GM12801 (cell line): ENCODE measurements at regions not wholly inside any gene's neighbourhood (a gene's known extent, or its start where the extent isn't known, plus 50 kb on each side); places are given as distances from the start of the nearest gene placed in this dataset.

Experiments
- TF ChIP-seq, protein P1 (sequence below): IDR thresholded peaks from one replicate; pipeline ENCODE4 v1.5.1; 2011; ENCODE audit warnings: control low read depth; ENCODE audit not compliant: insufficient read length; ENCODE audit errors: extremely low read depth

DNA sequence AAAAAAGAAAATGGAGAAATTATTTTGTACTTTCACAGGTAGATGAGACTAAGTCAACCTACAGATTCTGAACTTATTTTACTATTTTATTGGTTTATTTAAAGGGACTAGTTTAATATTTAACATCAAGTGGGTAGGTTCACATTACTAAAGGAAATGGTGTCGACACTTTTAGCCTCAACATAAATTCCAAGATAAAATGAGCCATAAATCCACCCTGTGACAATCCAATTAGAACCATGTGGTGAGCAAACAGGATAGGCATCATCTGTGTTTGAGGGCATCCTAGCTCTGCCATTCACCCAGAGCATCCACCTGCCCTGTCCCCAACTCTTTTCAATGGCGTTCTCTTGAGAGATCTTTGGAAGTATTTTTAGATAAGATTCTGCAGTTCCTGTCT lies 92.8 kb upstream of the PMFBP1 start:
- TF ChIP-seq, protein P1, sequence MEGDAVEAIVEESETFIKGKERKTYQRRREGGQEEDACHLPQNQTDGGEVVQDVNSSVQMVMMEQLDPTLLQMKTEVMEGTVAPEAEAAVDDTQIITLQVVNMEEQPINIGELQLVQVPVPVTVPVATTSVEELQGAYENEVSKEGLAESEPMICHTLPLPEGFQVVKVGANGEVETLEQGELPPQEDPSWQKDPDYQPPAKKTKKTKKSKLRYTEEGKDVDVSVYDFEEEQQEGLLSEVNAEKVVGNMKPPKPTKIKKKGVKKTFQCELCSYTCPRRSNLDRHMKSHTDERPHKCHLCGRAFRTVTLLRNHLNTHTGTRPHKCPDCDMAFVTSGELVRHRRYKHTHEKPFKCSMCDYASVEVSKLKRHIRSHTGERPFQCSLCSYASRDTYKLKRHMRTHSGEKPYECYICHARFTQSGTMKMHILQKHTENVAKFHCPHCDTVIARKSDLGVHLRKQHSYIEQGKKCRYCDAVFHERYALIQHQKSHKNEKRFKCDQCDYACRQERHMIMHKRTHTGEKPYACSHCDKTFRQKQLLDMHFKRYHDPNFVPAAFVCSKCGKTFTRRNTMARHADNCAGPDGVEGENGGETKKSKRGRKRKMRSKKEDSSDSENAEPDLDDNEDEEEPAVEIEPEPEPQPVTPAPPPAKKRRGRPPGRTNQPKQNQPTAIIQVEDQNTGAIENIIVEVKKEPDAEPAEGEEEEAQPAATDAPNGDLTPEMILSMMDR = no peak

DNA sequence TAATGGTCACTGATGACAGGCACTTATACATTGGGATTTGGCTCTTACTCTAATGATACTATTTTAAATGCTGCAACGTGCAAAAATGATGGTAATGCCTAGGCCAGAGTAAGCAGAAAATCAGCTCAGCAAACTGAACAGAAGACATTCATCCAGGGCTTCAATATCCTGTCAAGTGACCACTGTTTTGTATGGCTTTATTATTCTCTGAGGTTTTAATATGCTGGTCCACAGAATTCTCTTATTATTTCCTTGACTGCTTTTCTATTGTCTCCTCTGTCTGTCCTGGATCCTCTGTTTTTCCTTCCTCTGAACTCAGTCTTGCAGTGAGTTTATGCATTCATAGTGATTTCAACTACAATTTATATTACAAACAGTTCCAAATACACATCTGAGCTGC lies 90.8 kb upstream of the PMFBP1 start:
- TF ChIP-seq, protein P1 = no peak

DNA sequence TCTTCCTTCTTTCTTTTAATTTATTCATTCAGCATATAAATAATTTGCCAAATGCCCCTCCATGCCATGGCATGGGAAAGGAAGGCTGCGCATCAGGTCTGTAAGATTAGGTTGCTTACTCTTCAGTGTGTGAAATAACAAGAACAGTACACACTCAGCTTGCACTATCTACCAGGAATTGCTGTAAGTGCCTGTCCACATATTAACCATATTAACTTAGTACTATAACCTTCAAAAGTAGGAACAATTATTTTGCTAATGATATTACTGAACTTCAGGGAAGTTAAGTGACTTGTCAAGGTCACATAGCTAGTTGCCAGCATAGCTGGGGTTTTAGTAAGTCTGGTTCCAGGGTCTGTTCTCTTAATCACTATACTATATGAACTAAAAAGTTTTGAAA lies 89.2 kb upstream of the PMFBP1 start:
- TF ChIP-seq, protein P1 = no peak

DNA sequence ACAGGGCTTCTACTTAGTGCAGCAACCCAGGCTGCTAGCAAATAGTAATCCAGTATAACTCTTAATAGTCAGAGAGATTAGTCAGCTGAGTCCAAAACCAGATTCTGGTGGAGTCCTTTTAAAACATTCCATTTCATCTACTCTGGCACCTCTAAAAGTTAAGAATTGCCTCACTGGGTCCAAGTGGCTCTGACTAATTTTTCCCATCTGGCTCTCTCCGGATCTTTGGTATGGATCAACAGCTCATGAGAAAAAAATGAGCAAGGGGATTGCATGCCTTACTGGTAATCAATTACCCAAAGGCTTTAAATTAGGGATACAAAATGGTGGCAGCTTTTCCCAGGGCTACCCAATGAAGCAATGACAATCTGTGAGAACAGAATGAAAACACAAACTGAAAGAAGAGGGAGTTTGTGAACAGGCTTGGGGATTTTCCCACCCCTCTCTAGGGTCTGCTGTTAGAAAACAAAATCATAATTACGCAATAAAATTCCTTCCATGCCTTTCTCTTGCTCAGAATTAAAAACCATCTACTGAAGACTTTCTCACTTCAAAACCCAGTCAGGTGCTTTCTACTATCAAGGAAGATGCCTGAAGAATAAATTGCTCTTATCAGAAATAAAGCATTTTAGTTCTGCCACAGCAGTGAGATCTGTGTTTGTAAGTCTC lies 84.6 kb upstream of the PMFBP1 start:
- TF ChIP-seq, protein P1 = no peak

DNA sequence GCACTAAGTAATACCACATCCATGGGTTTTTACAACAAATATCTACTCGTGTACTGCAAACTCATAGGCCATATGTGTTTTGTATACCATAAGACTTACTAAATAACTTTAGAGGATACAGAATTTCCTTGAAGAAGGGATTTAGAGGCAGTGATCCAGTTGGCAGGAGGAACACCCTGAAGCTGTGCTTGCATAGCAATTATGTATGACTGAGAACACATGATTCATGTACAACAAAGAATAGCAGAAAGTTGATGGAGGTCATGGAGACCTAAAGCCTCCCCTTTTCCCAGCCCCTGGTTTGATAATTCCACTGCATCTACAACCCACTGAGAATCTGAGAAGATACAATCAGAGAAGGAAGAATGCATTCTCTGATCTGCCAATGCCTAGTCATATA lies 83.8 kb upstream of the PMFBP1 start:
- TF ChIP-seq, protein P1 = no peak

DNA sequence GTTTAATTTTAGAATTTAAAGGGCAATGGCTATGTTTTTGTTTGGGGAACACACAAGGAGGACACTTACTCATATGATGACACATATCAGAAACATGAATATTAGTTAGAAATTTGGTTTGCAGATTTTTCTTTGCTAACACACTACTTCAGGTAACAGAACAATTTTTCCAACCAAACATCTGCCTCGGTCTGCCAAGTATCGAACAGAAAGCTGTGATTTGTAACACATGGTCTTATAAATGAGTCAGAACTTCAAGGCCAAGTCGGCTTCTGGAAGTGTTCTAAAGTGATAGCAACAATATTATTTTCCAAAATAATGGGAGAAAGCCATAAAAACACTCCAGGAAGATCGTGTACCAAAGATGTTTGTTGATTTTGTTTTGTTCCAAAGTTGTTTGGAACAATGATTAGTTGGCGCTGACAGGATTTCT lies 75.9 kb upstream of the PMFBP1 start:
- TF ChIP-seq, protein P1 = no peak

DNA sequence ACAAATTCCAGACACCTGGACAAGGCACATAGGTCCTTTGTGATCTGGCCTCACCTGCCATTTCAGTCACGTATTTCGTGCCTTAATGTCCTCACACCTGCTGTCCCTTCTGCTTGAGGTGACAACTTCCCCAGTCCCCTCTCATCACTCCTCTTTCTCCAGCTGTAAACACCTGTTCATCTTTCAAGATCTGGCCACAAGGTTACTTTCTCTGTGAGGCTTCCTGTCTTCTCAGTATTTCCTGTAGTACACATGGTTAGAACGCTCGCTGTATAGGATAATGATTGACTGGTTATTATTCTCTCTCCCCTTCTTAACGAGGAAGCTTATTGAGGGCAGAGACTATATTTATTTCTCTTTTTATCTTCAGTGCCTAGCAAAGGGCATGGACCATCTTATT lies 74.5 kb upstream of the PMFBP1 start:
- TF ChIP-seq, protein P1 = no peak
